MM.1S (cell line): ENCODE measurements at regions not wholly inside any gene's neighbourhood (a gene's known extent, or its start where the extent isn't known, plus 50 kb on each side); places are given as distances from the start of the nearest gene placed in this dataset.

Experiments used
- EZH2phosphoT487 ChIP-seq: fragments of 300-600 bp; sonication (generic); IDR thresholded peaks from 2 replicates; pipeline ENCODE4 v1.6.1; 2018; ENCODE audit warnings: antibody characterized with exemption, low read length
- TF ChIP-seq, protein P1 (sequence below): fragments of 300-600 bp; sonication (generic); IDR thresholded peaks from 2 replicates; pipeline ENCODE4 v1.5.1; 2016; ENCODE audit warnings: antibody characterized with exemption, low read length, mixed read lengths

DNA sequence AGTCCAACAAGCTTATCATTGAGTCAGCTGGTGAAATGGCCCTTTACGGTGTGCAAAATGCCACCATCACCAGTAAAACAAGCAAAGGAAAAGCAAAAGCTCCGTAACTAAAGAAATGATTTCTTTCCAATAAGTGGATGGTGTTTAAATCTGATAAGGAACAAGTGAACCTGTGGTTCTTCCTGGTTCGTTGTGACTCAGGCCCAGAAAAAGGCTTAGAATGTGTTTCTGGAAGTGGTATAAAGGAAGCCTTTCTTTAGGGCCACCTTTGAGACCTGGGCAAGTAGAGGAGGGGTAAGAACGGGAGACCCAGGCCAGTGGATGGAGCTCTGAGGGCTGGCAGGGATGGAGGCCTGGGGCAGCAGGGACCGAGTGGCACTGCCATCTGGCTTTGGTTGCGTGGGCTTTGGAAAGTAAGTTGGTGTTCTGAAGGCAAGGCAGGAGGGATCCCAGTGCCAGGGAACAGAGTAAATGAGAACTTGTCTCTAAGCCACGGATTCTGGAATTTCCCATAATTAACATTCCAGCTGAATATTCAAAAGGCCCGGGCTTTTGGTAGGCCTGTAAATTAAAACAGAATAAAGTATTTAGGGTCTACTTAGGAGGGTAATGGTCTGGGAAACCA, 87.9 kb upstream of the LMO4 start:
- TF ChIP-seq, protein P1, sequence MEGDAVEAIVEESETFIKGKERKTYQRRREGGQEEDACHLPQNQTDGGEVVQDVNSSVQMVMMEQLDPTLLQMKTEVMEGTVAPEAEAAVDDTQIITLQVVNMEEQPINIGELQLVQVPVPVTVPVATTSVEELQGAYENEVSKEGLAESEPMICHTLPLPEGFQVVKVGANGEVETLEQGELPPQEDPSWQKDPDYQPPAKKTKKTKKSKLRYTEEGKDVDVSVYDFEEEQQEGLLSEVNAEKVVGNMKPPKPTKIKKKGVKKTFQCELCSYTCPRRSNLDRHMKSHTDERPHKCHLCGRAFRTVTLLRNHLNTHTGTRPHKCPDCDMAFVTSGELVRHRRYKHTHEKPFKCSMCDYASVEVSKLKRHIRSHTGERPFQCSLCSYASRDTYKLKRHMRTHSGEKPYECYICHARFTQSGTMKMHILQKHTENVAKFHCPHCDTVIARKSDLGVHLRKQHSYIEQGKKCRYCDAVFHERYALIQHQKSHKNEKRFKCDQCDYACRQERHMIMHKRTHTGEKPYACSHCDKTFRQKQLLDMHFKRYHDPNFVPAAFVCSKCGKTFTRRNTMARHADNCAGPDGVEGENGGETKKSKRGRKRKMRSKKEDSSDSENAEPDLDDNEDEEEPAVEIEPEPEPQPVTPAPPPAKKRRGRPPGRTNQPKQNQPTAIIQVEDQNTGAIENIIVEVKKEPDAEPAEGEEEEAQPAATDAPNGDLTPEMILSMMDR = no peak
- no peak for TF ChIP-seq EZH2phosphoT487
